Heart left ventricle (tissue), 16 donors: ENCODE measurements at regions not wholly inside any gene's neighbourhood (a gene's known extent, or its start where the extent isn't known, plus 50 kb on each side); places are given as distances from the start of the nearest gene placed in this dataset.

Experiments
- ATAC-seq, 4 donors: fragments of 200-7000 bp; cut with Tn5 transposase; one replicate each; pipeline ENCODE4 v1.9.1; 2020 to 2022; ENCODE audit warnings: moderate library complexity in 4 of 4, mild to moderate bottlenecking in 3 of 4, moderate number of reproducible peaks in 1 of 4
- DNase-seq, 5 donors: peaks; one replicate each; pipeline ENCODE4 v3.0.0-alpha.2; 2020
- H3K27ac ChIP-seq, 12 donors: fragments of 200-600 bp; sonication (generic) in 4 of 12; one replicate each; pipeline versions ENCODE4 v1.5.0 to v1.8.0; 2016 to 2022; ENCODE audit warnings: mild to moderate bottlenecking in 2 of 12
- H3K27me3 ChIP-seq, 9 donors: fragments of 200-600 bp; sonication (generic) in 2 of 9; one replicate each; pipeline versions ENCODE4 v1.5.1 to v1.8.0; 2016 to 2022; ENCODE audit warnings: mild to moderate bottlenecking in 3 of 9
- H3K36me3 ChIP-seq, 9 donors: fragments of 200-600 bp; sonication (generic) in 2 of 9; one replicate each; pipeline versions ENCODE4 v1.5.0 to v1.8.0; 2018 to 2022; ENCODE audit warnings: mild to moderate bottlenecking in 2 of 9
- H3K4me1 ChIP-seq, 12 donors: fragments of 200-600 bp; sonication (generic) in 4 of 12; one replicate each; pipeline versions ENCODE4 v1.5.0 to v1.8.0; 2016 to 2022; ENCODE audit warnings: mild to moderate bottlenecking in 3 of 12
- H3K4me3 ChIP-seq, 12 donors: fragments of 200-600 bp; sonication (generic) in 4 of 12; one replicate each; pipeline versions ENCODE4 v1.5.0 to v1.8.0; 2017 to 2022; ENCODE audit warnings: mild to moderate bottlenecking in 9 of 12, moderate library complexity in 4 of 12
- H3K9me3 ChIP-seq, 12 donors: fragments of 200-600 bp; sonication (generic) in 4 of 12; one replicate each; pipeline versions ENCODE4 v1.5.0 to v1.8.0; 2016 to 2022; ENCODE audit warnings: mild to moderate bottlenecking in 1 of 12
- POLR2A ChIP-seq, 2 donors: fragments of 450-650 bp; IDR thresholded peaks; one replicate each; pipeline ENCODE4 v1.6.1; 2017; ENCODE audit warnings: antibody characterized with exemption in 2 of 2, mild to moderate bottlenecking in 2 of 2, moderate library complexity in 2 of 2
- WGBS, 4 donors: extraction: QIAGEN DNeasy Blood & Tissue Kit in 2 of 4; methylation state at CpG; one replicate each; pipeline versions ENCODE4 v1.1.5 to v1.1.7; 2013 to 2018; 5-methylcytosine and 5-hydroxymethylcytosine counted together
- intact Hi-C, 10 donors: fragments of 100-400 bp; cut with DNase I; formaldehyde crosslinking; loops; one replicate each; pipeline versions ENCODE4 v1.11.1 to v1.14.2; 2022
- TF ChIP-seq, protein P1 (sequence below), 12 donors: fragments of 200-600 bp; sonication (generic) in 4 of 12; IDR thresholded peaks; one replicate each; pipeline versions ENCODE4 v1.5.0 to v1.8.0; 2018 to 2022; ENCODE audit warnings: antibody characterized with exemption in 12 of 12, mild to moderate bottlenecking in 5 of 12
- donor health status: ischemic (EF 13 %, LVEDD 7.1; RV severe dilation, severe dysfunction).
- donor health status: healthy with polysubstance abuse.
- donor health status: DM: no; HTN: yes; CAD: no.
- donor health status: DM: no; HTN: no; CAD: no.
- donor health status: ischemic (EF 25% LVEDD 6.9; RV normal size, moderate dysfunction).
- donor health status: ischemic (EF 25% LVEDD 5.7; RV mildly dilated, moderate dysfunction).
- donor health status: healthy.
- donor health status: DM: yes; HTN: yes; CAD: no.
- donor health status: ischemic (EF 35%, LVEDD 5.7; RV mildly dilated, moderate dysfunction).
- donor health status: nonischemic (EF 11% LVEDD 7.7; RV severe dilation, severe dysfunction).
- donor health status: DM: yes; HTN: yes; CAD: no.
- donor health status: PGD.
- donor health status: ischemic (EF 29% LVEDD 5.4; RV normal size, mild dysfunction).
- donor health status: nonischemic (EF 23%, LVEDD 6.1; RV moderate dilation, normal function).

DNA sequence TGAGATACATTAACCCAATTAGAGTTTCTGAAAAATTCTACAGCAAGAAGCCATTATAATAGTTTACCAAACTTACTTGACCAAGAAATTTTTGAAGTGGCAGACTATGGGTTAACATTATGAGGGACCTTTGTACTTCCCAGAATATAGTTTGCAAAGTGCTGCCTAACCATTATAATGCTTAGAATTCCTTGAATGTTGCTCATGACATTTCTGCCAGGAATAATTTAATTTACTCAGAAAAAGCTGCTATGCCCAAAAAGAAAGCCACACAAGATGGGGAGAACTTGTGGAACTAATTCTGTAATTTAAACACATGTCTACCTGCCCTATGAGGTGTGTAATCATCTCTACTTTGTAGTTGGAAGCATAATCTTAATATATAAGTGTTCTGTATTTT lies 58.1 kb upstream of the MYCBP2 start:
- Histone ChIP-seq H3K27ac (no peak overlapping the region), H3K36me3 (no peaks in the 10 kb centered on the region), H3K9me3 (peaks cover 0 to 7% (median 0%) of the 10 kb centered on the region in 12 donors), H3K4me1 (peaks cover 0 to 17% (median 0%) of the 10 kb centered on the region in 12 donors), H3K4me3 (no peak overlapping the region), H3K27me3 (peaks cover 0 to 9% (median 0%) of the 10 kb centered on the region in 9 donors)
- intact Hi-C loops = no loop called here
- no peak for ATAC-seq
- no peak for TF ChIP-seq POLR2A (IDR thresholded peaks at IDR 0.05)
- TF ChIP-seq, protein P1, sequence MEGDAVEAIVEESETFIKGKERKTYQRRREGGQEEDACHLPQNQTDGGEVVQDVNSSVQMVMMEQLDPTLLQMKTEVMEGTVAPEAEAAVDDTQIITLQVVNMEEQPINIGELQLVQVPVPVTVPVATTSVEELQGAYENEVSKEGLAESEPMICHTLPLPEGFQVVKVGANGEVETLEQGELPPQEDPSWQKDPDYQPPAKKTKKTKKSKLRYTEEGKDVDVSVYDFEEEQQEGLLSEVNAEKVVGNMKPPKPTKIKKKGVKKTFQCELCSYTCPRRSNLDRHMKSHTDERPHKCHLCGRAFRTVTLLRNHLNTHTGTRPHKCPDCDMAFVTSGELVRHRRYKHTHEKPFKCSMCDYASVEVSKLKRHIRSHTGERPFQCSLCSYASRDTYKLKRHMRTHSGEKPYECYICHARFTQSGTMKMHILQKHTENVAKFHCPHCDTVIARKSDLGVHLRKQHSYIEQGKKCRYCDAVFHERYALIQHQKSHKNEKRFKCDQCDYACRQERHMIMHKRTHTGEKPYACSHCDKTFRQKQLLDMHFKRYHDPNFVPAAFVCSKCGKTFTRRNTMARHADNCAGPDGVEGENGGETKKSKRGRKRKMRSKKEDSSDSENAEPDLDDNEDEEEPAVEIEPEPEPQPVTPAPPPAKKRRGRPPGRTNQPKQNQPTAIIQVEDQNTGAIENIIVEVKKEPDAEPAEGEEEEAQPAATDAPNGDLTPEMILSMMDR (IDR thresholded peaks at IDR 0.05) = no peak
- DNase-seq = no peak

DNA sequence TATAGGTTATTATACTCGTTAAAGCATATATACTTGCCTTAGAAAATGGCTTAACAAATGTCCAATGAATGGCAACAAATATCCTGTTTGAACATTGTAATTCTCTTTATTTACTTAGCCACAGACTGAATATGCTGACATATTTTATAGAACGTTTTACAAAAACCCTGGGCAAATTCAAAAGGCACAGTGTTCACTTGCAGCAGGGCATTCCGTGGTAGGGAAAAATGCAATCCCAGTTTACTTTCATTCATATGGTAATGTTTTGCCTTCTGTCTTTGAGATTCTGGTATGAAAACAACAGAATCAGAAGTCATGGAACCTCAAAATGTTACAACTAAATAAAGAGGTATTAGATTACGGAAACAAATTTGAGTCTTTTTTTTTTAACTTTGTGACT lies 56.2 kb upstream of the MYCBP2 start:
- DNase-seq (no peak), ATAC-seq (no peak)
- H3K27me3 ChIP-seq = peaks cover 0 to 9% (median 0%) of the 10 kb centered on the region in 9 donors
- WGBS, 4 donors = 69 to 74% (median 72%) methylated on average over 4 of the region's 4 CpGs
- TF ChIP-seq, protein P1 (IDR thresholded peaks at IDR 0.05) = no peak
- TF ChIP-seq POLR2A (IDR thresholded peaks at IDR 0.05) = no peak
- no peak overlapping the region for H3K27ac ChIP-seq
- no peaks in the 10 kb centered on the region for H3K36me3 ChIP-seq
- intact Hi-C loops = no loop called here
- peaks cover 0 to 7% (median 0%) of the 10 kb centered on the region in 12 donors for H3K9me3 ChIP-seq
- H3K4me1 ChIP-seq = peaks cover 0 to 14% (median 0%) of the 10 kb centered on the region in 12 donors
- no peak overlapping the region for H3K4me3 ChIP-seq

DNA sequence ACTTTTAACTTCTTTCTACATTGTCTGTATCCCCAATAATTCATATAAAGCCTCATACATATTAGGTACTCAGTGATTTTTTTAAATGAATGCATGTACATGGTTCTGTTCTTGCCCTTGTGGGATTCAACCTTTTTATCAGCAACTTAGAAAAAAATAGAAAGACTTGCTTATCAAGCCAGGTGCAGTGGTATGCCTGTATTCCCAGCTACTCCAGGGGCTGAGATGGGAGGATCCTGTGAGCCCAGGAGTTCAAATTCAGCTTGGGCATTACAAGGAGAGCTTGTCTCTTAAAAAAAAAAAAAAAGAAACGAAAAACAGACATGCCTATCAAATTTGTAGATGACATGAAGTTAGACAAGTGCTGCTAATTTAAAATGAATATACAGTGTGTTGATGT lies 54.2 kb upstream of the MYCBP2 start:
- ATAC-seq = no peak
- H3K4me1 ChIP-seq = no peaks in the 10 kb centered on the region
- DNase-seq = no peak
- no peak overlapping the region for H3K27ac ChIP-seq
- WGBS, 4 donors = 43 to 57% (median 44%) methylated on average over 1 of the region's 1 CpG
- H3K4me3 ChIP-seq = no peak overlapping the region
- TF ChIP-seq, protein P1 (IDR thresholded peaks at IDR 0.05) = no peak
- TF ChIP-seq POLR2A (IDR thresholded peaks at IDR 0.05) = no peak
- intact Hi-C loops = no loop called here
- peaks cover 0 to 3% (median 0%) of the 10 kb centered on the region in 12 donors for H3K9me3 ChIP-seq
- H3K27me3 ChIP-seq = peaks cover 0 to 9% (median 0%) of the 10 kb centered on the region in 9 donors
- H3K36me3 ChIP-seq = no peaks in the 10 kb centered on the region

DNA sequence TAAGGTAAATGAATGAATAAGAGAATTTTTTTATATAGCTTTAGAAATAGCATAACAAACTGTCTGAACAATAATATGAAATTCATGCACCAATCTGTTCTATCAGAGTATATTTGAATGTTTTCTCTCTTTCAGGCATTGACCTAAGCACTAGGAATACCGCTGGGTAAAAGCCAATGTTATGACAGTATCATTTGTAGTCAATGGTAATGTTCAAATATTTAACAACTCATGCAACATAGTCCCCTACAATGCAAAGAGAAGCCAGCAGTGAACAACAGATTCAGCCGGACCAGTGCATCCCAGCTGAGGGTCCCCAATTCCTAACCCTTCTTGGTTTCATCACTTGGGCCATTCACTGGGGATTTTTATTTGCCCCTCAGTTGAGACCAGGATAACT lies 52.6 kb upstream of the MYCBP2 start:
- peaks cover 0 to 9% (median 0%) of the 10 kb centered on the region in 9 donors for H3K27me3 ChIP-seq
- no peak overlapping the region for H3K27ac ChIP-seq
- ATAC-seq (no peak), DNase-seq (no peak)
- intact Hi-C loops = no loop called here
- no peak overlapping the region for H3K4me3 ChIP-seq
- no peak for TF ChIP-seq POLR2A (IDR thresholded peaks at IDR 0.05)
- TF ChIP-seq, protein P1 (IDR thresholded peaks at IDR 0.05) = no peak
- H3K4me1 ChIP-seq = no peaks in the 10 kb centered on the region
- WGBS, 4 donors = 46 to 97% (median 90%) methylated on average over 2 of the region's 2 CpGs
- no peaks in the 10 kb centered on the region for H3K36me3 ChIP-seq
- no peaks in the 10 kb centered on the region for H3K9me3 ChIP-seq
